GM19372 (cell line): ENCODE measurements at regions not wholly inside any gene's neighbourhood (a gene's known extent, or its start where the extent isn't known, plus 50 kb on each side); places are given as distances from the start of the nearest gene placed in this dataset.

Experiments
- ATAC-seq: cut with Tn5 transposase; IDR thresholded peaks from one replicate; pipeline ENCODE4 v1.9.1; 2021; ENCODE audit warnings: mild to moderate bottlenecking, low read depth, moderate library complexity; ENCODE audit not compliant: unreplicated experiment

DNA sequence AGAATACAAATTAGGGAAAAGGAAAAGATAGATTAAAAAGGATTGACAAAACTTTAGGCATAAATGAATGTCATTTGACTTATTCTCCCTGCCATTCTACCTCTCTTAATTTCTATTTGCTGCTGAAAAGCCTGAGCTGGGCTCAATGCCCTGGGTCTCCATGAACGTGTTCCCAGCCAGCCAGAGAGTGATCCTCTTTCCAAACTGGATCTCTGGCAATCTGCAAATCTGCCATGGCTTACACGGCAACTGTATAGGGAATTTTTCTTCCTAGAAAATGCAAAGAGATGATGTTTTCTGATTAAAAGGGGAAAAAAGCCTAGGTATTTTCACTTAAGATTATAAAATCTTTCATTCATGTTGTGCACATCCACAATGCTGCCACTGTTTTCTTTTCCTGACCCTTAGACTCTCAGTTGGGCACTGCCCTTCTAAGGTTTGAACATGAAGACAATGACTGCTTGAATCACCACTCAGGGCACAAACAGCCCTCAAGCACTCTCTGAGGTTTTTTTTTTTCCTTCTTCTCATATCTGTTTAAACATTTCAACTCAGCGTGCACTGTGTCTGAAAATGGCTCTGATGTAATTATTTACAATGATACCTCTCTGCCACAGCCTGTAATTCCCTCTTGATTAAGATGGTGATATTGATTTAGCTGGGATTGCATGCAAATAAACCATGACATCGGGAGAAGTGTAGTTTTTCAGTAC is 60.3 kb downstream of the DACT1 start:
- no peak for ATAC-seq

- no peak for ATAC-seq
Observed at GRCh38 chr14:58699681-58700205, 62.0 kb downstream of the DACT1 start.

DNA sequence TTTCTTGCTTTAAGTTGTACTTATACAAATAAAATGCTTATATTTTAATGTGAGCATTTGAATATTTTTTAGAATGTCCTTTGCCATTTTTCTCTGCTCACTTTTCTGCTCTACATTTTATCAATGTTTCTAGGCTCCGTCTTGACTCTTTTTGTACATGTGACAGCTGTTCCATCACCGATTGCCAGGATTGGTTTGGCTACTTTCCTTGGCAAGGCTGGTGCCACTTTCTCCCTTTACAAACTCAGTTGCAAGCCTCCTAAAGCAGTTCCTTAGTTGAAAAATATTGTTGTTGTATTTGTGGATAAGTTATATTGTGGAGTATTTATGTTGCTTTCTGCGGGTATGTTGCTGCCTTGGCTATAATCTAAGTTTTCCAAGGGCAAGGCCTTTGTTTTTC is 63.4 kb downstream of the DACT1 start:
- no peak for ATAC-seq

DNA sequence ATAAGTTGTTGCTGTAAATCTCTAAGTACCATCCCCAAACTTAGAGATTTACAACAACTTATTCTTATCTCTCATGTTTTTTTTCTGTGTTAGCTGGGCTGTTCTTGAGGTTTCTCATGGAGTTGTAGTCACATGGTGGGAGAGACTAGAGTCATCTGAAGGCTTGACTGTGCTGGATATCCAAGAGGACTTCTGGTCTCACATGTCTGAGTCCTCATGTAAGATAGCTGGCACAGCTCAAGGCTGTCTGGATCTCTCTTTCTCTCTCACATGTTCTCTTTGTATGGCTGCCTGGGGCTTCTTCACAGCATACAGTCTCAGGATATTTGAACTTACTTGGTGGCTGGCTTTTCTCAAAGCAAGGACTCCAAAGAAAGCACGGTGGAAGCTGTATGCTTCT is 63.8 kb downstream of the DACT1 start:
- ATAC-seq: no peak

DNA sequence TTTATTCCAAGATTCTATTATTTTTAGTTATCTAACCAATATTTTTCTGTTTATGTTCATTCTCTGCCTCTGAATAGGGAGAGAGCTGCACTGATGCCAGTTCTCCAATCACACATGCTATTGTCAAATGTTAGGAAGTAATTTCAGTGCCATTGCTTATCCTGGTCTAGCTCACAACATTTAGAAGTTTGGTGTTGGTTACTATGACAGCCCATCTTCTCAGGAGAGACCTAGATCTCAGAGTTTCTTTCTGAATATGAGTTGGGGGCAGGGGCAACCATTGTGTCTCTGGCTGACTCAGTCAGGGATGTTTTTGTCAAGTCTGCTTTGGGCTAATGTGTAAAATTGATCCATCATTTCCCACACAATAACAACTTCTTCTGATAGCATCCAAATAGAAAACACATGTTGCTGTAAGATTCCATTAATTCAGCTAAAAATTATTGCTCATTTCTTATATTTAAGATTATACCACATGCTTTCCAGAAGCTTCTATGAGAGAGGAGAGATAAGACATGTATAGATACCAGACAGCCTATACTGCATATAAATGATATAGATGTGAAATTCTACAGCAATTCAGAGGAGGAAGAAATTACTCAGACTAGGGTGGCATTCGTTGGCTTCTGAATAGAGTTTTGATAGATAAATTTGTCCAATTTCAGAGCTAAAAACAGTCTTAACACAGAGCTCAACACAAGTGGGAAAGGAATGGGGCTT is 64.8 kb downstream of the DACT1 start:
- no peak for ATAC-seq

GRCh38 chr14:58703161-58703506 is 65.4 kb downstream of the DACT1 start:
- ATAC-seq: no peak

DNA sequence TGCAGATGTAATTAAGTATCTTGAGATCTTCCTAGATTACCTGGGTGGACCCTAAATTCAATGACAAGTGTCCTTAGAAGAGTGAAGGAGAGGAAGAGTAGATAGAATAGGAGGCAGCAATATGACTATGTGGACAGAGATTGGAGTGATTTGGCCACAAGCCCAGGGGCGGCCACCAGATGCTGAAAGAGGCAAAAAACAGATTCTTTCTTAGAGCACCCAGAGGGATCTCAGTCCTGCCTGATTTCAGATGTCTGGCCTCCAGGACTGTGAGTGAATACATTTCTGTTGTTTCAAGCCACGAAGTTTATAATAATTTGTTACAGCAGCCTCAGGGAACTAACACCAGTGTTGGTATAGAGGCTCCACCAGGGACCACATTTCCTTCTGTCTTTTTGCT is 67.3 kb downstream of the DACT1 start:
- ATAC-seq: no peak

DNA sequence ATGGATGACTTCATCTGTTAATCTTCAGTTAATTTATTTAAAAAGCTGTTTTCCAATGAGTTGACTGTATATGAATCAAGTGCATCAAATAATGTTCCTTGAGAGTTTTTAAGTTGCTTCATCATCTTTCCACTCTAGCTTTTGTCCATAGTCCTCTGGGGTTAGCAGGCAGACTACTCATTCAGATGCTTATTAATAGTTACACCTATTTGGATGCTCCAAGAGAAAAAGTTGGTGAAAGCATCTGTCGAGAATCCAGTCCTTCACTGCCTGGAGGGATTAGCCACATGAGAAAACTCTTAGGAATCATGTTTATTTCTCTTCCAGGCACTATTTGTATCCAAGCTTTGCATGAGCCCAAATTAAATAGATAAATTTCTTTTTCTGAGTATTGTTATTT is 70.2 kb downstream of the DACT1 start:
- no peak for ATAC-seq

- ATAC-seq: no peak
Observed at GRCh38 chr14:58709949-58710348, 72.2 kb downstream of the DACT1 start.

- ATAC-seq: no peak
Observed at GRCh38 chr14:58711382-58711781, 73.6 kb downstream of the DACT1 start.

- no peak for ATAC-seq
Observed at GRCh38 chr14:58712357-58712756, 74.6 kb downstream of the DACT1 start.

DNA sequence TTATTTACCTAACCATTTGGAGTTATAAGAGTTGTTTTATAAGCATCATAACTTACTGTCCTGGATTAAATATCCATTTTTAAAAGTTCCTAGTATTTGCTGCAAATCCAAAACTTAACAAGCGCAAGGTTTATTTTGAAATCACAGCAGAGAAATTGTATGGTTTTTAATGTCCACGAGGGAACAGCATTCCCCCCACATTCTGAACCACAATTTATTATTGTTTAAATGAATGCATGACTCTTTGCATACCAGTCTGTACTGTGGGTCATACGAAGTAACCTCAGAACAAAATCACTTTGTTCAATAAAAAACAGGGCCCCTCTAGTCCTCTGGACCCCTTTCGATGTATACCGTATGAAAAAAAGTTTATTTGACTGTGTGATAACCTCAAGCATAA is 75.9 kb downstream of the DACT1 start:
- ATAC-seq: no peak

DNA sequence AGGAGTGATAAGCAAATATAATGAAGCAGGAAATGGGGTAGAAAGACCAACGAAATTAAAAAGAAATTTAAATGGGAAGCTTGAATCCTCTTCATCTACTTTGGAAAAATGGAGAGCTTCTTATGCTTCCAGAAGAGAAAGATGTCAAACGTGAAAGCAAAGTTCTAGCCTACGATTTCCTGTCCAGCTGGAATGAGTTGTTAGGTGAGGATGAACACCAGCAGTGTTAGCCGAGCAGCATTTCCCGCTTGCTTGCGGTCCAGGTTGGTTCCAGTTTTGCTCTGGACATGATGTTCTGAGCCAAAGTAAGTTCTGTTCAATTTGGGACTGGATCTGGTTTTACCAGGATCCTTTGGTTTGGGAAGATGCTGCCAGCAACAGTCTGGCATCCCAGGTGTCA is 78.9 kb downstream of the DACT1 start:
- no peak for ATAC-seq

GRCh38 chr14:58717211-58717610 is 79.4 kb downstream of the DACT1 start:
- ATAC-seq: no peak

GRCh38 chr14:58717813-58718212 is 80.1 kb downstream of the DACT1 start:
- ATAC-seq: no peak

- ATAC-seq: no peak
Observed at GRCh38 chr14:58718226-58719205, 80.8 kb downstream of the DACT1 start.

GRCh38 chr14:58721723-58722122 is 84.0 kb downstream of the DACT1 start:
- no peak for ATAC-seq

DNA sequence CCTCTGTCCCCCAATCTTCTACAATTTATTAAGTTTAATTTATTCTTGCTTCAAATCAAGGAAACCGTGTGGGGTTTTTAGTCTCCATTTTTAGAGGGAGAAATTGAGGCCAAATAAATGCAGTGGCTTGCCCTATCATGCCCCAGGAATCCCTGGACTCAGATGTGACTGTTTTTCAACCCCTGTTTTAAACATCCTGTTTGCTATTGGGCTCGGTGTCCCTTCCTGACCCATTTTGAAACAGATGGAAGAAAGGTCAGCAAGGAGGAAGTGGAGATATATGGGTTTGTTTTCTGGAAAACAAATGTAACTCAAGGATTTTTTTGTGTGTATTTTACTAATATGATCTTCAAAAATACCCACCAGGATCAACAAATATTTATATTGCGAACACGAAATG is 84.7 kb downstream of the DACT1 start:
- no peak for ATAC-seq

- ATAC-seq: no peak
Observed at GRCh38 chr14:58724206-58724605, 86.4 kb downstream of the DACT1 start.

DNA sequence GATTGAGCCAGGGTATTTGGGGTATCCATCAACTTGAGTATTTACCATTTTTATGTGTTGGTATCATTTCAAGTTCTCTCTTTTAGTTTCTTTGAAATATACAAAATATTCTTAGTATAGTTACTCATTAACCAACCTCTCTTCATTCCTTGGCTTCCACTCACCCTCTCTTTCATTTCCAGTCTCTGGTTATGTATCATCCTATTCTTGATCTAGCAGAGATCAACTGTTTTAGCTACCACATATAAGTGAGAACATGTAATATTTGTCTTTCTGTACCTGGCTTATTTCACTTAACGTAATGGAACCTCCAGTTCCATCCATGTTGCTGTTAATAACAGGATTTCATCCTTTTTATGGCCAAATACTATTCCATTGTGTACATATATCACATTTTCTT is 86.9 kb downstream of the DACT1 start:
- ATAC-seq: no peak

DNA sequence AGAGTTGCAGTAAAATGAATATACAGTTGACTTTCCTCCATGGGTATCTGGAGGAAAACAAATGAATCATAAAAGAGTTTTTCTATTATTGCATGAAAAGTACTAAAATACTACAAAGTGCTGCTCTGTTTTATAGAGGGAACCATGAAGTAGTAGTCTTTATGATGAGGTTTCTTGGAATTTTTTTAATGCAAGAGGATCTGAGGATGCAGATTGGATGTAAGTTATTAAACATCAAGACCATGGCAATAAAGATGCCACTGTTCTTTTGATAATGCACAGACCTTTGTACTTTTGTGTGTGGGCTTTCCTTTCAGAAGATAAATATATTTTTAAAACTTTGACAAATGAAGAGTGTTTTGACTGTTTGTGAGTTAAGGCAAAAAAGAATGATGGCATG is 87.5 kb downstream of the DACT1 start:
- ATAC-seq: no peak
